Choroid plexus epithelial cell (primary cell): ENCODE measurements at regions not wholly inside any gene's neighbourhood (a gene's known extent, or its start where the extent isn't known, plus 50 kb on each side); places are given as distances from the start of the nearest gene placed in this dataset.

ENCODE experiments used
- DNase-seq: peaks from one replicate; pipeline ENCODE4 v3.0.0-alpha.2; 2010; ENCODE audit warnings: low read depth
- H3K4me3 ChIP-seq: 2 replicates; pipeline ENCODE4 v1.5.1; 2011; ENCODE audit warnings: low read depth, mild to moderate bottlenecking, control low read depth, low read length, moderate library complexity
- TF ChIP-seq, protein P1 (sequence below): conservative IDR thresholded peaks from 2 replicates; pipeline ENCODE4 v1.5.1; 2011; ENCODE audit warnings: low read depth, mild to moderate bottlenecking, control low read depth, inconsistent platforms, low read length, moderate library complexity

DNA sequence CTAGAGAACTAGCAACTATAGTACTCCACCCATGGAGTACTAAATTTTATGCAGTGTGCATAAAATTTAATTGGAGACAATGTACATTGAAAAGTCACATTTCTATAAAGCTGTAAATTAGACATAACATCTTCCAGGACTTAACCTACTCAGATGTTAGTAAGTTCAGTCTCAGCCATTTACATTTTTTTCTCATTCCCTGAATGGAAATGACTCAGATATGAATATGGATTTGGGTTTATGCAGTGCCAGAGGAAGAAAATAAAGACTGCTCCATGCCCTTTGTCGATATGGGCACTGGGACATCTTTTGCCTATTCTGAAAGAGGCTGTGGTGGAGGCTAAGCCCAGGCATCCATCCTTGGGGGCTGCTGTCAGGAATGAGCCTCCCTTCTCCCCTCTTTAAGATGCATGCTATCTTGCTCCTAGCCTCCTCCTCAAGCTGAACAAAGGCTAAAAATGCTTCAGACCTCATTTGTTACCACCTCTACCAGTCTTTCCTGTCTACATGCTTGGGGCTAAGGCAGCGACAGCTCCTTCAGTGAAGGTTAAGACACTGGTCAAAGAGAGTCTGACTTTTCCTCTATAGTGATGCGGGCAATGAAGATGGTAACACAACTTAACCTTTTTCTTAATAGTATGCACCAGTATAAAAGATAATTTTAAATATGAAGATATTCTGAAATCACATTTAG is 486.8 kb upstream of the ANKRD30A start:
- DNase-seq, result no peak
- TF ChIP-seq, protein P1, sequence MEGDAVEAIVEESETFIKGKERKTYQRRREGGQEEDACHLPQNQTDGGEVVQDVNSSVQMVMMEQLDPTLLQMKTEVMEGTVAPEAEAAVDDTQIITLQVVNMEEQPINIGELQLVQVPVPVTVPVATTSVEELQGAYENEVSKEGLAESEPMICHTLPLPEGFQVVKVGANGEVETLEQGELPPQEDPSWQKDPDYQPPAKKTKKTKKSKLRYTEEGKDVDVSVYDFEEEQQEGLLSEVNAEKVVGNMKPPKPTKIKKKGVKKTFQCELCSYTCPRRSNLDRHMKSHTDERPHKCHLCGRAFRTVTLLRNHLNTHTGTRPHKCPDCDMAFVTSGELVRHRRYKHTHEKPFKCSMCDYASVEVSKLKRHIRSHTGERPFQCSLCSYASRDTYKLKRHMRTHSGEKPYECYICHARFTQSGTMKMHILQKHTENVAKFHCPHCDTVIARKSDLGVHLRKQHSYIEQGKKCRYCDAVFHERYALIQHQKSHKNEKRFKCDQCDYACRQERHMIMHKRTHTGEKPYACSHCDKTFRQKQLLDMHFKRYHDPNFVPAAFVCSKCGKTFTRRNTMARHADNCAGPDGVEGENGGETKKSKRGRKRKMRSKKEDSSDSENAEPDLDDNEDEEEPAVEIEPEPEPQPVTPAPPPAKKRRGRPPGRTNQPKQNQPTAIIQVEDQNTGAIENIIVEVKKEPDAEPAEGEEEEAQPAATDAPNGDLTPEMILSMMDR, result no peak
- no peak overlapping the region for H3K4me3 ChIP-seq

- no peak for DNase-seq
- TF ChIP-seq, protein P1, result no peak
These were observed 488.5 kb upstream of the ANKRD30A start for GRCh38 chr10:36636879-36637278.

GRCh38 chr10:36636285-36636839 is 489.0 kb upstream of the ANKRD30A start:
- DNase-seq, result no peak
- H3K4me3 ChIP-seq, result no peak overlapping the region
- TF ChIP-seq, protein P1, result no peak

More at GRCh38 chr10:36636879-36637278, 488.5 kb upstream of the ANKRD30A start:
- H3K4me3 ChIP-seq, result no peak overlapping the region

DNA sequence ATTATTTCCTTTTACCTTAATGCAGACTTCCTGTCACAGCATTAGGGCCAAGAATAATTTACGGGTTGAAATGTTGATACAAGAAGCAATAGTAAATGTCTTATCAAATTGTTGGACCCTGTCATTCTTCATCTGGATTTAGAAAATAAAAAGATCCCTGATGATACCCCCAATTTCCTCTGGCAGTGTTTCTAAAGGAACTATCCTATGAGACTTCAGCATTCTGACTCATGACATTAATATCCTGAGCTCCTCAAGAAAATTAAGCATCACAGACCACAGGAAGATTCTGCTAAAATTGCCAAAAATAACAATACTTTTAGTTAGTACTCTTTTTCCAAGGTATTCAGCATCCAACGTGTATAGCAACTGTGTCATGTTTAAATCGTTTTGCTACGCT is 490.5 kb upstream of the ANKRD30A start:
- no peak overlapping the region for H3K4me3 ChIP-seq
- DNase-seq, result peak; percentile 69
- TF ChIP-seq, protein P1, result no peak

- H3K4me3 ChIP-seq, result no peak overlapping the region
- DNase-seq, result no peak
- TF ChIP-seq, protein P1, result no peak
These were observed 495.1 kb upstream of the ANKRD30A start for GRCh38 chr10:36630267-36630666.

- no peak overlapping the region for H3K4me3 ChIP-seq
- TF ChIP-seq, protein P1, result no peak
- no peak for DNase-seq
These were observed 495.9 kb upstream of the ANKRD30A start for GRCh38 chr10:36629476-36629875.

DNA sequence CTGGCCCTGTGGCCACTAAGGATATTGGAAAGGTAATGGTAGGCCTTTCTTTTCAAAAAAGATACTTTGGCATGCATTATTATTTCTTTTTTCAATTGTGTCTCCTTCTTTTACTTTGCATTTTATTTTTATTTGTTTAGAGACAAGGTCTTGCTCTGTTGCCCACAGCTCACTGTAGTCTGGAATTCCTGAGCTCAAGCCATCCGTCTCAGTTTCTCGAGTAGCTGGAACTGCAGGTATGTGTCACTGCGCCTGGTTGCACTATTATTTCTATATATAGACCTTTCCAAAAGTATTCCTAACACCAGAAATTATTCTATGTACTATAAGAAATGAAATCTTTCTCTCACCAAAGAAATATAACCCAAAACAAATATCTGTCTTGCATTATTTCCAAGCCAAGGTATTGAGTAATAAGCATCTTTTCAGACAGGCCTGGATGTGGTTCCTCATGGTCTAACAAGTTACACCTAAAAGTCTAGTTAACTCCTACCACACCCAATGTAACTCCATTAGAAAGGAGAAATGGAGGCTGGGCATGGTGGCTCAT is 500.8 kb upstream of the ANKRD30A start:
- no peak for DNase-seq
- H3K4me3 ChIP-seq, result no peak overlapping the region
- TF ChIP-seq, protein P1, result no peak
